HG02610 (cell line): ENCODE measurements at regions not wholly inside any gene's neighbourhood (a gene's known extent, or its start where the extent isn't known, plus 50 kb on each side); places are given as distances from the start of the nearest gene placed in this dataset.
A peak's percentile ranks its signal among the peaks of the same experiment; 100 is the strongest.

ENCODE experiments used
- ATAC-seq: cut with Tn5 transposase; IDR thresholded peaks from one replicate; pipeline ENCODE4 v1.9.1; 2021; ENCODE audit warnings: mild to moderate bottlenecking, moderate library complexity; ENCODE audit not compliant: unreplicated experiment

DNA sequence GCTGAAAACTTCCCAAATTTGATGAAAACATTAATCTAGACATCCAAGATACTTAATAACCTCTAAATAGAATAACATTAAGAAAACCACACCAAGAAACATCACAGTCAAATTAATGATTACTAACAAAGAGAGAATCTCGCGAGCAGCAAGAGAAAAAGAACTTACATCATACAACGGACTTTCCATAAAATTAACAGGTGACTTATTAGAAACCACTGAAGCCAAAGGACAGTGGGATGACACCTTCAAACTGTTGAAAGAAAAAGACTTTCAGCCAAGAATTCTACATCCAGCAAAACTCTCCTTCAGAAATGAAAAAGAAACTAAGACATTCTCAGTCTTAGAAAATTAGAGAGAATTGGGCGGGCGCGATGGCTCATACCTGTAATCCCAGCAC is 232.0 kb downstream of the SNCA start:
- ATAC-seq = no peak

DNA sequence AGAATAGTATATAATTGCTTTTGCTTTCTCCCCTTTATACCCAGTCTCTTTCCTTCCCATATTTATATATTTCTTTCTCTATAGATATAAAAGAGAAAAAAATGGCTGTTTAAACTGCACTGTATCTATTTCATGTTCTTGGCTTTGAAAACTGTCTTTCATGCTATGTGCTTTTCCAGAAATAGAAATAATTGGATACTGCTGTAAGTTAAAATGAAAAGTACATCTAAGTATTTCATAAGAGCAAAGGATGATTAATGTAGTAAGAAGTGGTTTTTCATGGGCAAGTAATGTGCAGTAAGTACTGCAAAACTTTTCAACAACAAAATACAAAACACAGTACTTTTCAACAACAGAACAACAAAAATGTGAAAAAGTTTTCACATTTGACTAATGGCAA is 237.9 kb downstream of the SNCA start:
- ATAC-seq = no peak

DNA sequence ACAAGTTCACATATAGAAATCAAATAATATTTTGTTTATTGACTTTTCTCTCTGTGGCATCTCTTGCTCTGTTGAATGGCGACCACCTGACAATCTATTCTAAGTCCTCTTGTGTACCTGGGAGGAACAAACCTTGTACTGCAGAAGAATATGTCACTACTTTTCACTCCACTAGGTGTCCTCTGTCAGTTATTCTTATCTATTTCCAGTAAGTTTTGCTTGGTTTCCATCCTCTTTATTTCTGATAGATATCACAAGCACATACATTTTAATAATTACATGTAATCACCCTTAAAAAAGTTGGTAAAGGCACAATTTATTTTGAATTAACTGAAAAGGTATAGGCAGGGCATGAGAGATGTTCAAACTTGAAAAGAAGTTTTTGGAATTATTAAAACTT is 238.4 kb downstream of the SNCA start:
- ATAC-seq = no peak

DNA sequence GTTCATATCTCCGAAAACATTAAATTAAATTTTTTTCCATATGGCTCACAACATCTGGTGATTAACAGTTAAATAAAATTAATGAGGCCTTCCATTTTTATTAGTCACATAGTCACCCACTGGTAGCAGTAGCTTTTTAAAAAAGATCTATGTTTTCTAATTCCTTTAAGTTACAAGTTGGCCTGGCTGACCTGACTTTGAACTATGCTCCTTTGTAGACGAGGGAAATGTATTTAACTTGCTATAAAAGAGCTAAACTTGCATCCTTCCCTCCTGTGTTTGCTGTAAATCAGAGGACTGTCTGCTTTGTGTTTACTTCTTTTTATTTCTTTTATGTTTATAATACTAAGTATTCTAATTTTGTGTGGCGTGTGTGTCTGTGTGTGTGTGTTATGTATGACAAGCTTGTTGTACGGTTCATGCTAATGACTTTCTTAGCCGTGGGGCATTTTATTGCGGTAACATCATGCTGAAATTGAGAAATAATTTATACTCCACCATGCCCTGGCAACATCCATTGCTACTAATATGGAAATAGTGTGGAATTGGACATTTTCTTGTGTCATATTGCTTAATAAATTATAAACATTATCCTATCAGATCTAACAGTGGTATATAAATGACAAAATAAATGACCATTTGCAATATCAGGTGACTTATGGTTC is 241.7 kb downstream of the SNCA start:
- no peak for ATAC-seq

DNA sequence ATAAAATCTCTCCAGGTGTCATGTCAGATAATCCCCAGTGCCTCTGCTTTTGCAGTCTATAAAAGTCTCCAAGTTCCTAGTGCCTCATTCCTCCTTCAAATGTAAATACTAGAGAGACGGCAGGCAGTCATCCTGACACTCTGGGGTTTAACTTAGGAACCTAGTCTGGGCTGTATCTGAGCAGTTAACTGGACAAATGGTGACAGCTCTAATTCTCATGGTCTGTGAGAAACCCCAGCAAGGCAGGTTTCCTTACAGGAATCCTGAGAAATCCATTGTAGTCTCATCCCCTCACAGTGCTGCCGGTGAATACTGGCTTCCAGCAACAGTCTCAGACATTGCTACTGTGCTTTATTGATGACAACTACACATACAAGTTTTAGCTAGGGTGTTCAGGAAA is 246.8 kb downstream of the SNCA start:
- no peak for ATAC-seq

DNA sequence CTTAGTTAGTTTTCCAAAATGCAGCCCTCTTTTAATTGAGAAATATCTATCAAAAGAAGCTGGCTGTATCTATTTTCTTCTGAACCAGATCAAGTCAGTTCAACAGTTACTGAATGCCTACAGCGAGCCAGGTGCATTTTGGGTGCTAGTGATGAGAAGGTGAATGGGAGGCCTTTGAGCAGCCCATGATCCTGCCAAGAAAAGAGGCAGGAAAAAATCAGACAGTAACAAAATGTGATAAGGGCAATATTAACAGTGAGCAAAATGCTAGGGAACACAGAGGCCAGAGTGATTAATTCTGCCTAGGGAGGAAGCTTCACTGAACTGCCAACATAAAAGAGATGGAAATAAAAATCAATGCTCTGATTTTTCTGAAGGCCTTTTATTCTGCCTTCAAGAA is 248.5 kb downstream of the SNCA start:
- no peak for ATAC-seq

DNA sequence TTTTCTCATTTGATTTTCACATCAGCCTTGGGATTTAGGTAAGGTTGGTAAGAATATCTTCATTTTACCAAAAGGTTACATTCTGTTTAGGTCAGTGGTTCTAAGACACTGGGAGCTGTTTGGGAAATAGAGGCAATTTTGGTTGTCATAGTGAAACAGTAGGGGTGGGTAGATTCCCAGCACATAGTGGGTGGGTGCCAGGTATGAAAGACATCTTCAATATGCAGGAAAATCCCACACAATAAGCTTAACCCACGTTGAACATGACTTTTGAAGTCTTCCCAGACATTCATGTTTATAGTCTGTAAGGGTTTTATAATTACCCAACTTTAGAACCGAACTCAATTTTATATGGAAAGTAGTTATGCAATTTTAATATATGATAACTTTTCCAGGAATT is 249.6 kb downstream of the SNCA start:
- no peak for ATAC-seq

DNA sequence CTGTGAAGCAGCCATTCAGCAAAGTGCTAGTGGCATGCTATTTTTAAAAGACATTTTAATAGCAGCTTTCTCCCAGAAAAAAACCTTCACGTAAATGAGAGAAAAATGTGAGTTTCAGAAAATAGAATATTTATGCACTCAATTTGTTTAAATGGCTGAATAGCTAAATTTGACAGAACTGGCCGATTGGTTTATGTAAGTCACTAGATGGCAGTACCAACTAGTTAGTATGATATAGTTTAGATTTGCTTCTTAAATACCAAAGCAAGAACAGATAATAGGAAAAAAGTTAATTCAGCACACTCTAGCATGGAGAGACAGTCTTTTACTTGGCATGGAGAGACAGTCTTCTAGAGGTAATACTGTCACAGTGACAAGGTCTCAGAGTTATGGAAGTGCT is 250.1 kb downstream of the SNCA start:
- ATAC-seq = no peak

DNA sequence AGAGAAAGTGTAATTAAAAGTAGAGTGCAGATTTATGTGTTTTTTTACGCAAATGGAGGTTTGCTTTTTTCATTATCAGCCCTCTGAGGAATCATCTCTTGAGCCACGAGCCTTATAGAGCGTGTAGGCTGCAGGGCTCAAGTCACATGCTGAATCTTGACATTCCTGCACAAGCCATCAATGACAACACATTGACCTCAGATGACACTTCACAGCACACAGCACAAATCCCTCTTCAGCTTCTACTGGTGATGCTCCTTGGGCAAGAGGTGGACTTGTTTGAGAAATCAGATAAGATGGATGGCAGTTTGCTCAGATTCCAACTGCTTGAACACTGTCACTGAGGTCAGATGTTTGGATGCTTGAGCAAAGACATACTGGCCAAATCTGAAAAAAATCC is 250.6 kb downstream of the SNCA start:
- no peak for ATAC-seq

DNA sequence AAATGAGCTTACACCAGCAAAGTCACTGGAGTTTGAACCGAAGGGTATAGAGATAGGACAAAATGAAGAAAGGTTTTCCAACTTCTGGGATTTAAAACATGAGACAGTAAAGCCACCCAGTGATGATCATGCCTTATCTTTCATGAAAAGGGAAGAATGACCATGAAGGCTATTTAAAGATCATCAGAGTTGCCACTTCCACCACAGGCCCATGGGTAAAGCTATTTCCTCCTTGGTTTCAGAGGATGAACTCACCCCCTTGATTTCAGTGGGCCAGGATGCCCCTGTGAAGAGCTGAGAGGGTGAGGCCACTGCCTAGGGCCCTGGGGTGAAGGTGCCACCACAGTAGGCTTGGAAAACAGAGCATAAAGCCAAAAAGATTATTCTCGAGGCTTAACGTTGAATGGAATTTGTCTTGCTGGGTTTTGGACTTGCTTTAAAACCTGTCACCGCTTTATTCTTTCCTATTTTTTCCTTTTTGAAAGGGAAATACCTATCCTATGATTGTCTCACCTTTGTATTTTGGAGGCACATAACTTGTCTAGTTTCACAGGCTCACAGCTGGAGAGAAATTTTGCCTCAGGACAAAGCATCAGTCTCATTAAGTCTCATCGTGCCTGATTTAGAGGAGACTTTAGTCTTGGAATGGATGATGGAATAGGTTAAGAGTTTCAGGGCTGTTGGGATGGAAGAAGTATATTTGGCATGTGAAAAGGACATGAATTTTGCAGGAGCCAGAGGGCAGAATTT is 254.0 kb downstream of the SNCA start:
- no peak for ATAC-seq

DNA sequence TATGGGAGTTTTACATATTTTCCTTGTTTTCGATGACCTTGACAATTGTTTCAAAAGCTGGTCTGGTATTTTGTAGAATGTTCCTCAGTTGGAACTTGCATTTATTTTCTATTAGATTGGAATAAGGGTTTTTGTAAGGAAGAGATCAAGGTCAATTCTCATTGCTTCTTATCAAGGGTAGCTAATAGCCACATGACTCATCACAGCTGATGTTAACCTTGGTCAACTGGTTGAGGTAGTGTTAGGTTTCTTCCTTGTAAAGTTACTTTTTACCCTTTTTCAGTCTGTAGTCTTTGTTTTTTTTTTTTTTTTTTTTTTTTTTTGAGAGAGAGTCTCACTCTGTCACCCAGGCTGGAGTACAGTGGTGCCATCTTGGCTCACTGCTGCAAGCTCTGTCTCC is 257.2 kb downstream of the SNCA start:
- ATAC-seq = no peak

DNA sequence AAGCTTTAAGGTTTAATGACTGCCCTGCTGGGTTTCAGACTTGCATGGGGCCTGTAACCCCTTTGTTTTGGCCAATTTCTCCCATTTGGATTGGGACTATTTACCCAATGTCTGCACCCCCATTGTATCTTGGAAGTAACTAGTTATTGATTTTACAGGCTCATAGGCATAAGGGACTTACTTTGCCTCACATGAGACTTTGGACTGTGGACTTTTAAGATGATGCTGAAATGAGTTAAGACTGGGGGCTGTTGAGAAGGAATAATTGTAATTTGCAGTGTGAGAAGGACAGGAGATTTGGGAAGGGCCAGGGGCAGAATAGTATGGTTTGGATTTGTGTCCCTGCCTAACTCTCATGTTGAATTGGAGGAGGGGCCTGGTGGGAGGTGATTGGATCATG is 260.7 kb downstream of the SNCA start:
- no peak for ATAC-seq

DNA sequence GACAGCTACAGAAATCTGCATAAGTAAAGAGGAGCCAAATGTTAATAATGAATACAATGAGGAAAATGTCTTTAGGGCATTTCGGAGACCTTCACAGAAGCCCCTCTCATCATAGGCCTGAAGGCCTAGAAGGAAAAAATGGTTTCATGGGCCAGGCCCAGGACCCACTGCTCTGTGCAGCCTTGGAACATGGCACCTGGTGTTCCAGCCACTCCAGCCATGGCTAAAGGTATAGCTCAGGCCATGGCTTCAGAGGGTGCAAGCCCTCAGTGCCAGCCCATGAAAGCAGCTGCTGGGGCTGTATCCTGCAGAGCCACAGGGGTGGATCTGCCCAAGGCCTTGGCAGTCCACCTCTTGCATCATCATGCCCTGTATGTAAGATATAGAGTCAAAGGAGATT is 261.1 kb downstream of the SNCA start:
- ATAC-seq = no peak

DNA sequence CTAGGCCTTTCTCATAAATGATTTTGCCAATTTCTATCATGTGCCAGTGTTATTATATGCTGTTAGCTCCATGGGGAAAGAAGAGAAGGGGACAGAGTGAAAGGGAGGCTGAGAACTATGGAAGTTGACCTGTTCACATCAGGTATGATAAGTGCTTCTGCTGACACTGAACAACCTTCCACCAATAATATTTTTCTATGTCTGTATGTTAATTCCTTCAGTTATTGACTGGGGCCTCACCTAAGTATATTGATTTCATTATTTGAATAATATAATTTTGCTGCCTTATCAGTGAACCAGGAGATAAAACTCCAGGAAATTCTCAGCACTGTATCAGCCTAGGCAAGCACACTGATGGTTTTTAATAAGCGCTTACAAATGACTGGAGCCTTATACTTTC is 262.8 kb downstream of the SNCA start:
- ATAC-seq = no peak

DNA sequence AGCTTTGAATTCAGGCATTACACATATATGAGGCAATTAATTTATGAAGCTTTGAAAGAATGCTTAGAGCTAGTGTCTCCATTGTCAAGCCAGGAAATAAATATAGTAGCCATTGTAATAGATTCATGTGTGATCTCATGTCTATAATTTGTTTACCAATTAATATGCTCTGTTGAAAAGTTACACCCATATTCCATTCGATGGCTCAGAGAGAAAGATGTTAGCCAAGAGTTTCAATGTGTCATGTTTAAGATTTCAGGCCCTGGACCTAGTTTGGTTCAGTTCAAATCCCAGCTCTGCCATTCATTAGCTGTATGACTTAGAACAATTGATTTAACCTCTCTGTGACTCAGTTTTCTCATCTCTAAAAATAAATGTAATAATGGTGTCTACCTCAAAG is 263.3 kb downstream of the SNCA start:
- no peak for ATAC-seq

DNA sequence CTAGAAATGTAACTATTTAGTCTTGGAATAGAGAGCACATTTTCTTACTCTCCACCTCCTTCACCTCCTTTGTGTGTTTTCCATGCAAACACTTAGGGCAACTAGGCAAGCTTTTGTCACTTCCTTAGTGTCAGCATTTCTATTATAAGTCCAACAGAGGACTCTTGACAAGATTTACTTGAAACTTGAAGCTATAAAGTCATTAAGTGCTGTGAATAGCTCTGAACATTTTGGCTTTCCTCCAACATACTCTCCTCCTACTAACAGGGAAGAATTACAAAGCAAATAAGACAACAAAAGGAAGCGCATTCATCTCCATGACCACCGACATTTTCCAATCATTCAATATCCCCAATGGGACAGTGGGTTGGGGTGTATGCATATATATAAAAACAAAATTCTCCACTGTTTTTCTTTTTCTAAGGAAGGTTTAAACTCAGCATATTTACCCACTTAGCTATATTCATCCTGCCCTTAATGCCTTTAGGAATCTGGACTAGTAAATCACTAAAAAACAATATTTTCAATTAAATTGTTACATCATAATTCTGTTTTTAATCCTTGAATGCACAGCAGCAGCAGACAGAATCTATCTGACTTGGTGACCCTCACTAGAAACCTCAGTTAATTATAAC is 264.6 kb downstream of the SNCA start:
- ATAC-seq = no peak

DNA sequence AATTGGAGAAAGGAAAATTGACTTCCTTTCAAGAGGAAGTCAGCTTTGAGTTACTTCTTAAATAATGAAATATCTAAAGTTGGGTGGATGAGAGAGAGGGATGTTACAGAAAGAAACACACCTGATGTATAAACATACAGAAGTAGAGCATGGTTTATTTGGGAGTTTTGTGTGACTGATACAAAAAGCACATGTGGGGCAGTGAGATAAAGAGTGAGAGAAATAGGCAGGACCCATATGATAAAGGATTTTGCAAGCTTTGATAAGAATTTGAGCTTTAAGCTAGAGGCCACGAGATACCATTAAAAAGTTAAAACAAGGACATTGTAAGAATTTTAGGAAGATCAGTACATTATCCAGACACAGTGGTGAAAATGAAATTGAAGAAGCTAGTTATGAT is 263.3 kb upstream of the GPRIN3 start:
- ATAC-seq = no peak

DNA sequence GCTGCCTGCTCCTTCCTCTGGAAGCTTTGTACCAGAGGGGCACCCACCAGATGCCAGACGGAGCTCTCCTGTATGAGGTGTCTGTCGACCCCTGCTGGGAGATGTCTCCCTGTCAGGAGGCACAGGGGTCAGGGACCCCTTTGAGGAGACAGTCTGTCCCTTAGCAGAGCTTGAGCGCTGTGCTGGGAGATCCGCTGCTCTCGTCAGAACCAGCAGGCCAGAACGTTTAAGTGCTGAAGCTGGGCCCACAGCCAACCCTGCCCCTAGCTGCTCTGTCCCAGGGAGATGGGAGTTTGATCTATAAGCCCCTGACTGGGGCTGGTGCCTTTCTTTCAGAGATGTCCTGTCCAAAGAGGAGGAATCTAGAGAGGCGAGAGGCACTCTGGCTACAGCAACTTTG is 260.3 kb upstream of the GPRIN3 start:
- no peak for ATAC-seq

DNA sequence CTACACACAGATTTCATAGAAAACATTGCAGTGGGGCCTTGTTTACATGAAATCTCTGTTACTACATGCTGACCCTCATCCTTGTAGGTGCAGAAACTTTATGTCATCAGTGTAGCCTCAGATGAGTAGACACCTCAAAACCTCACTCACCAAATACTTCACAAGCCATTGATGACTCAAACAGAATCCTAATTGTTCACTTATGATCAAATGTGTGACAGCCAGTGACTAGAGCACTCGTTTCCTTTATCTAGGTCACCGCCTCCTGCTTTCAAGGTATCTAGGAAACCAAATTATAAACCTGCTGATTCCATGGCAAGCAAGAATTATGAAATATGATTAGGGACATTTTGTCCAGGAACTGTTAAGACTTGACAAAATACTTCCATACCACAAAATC is 255.8 kb upstream of the GPRIN3 start:
- ATAC-seq = peak; percentile 74

DNA sequence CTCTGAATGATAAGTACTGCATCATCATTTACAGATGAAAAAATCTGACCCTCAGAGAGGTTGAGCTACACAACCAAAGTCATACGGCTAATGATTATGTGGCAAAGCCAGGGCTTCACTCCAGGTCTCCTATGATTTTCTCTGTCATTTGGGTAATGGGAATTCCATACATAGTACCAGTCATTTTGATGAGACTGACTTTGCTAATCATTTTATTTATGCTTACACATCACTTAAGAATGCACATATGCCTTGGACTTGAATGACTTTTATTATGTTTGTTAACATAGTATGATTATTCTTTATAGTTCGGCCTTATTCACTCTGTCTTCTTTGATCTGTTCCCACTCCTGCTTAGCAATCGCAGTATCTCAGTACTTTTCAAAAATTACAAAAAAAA is 255.1 kb upstream of the GPRIN3 start:
- no peak for ATAC-seq

DNA sequence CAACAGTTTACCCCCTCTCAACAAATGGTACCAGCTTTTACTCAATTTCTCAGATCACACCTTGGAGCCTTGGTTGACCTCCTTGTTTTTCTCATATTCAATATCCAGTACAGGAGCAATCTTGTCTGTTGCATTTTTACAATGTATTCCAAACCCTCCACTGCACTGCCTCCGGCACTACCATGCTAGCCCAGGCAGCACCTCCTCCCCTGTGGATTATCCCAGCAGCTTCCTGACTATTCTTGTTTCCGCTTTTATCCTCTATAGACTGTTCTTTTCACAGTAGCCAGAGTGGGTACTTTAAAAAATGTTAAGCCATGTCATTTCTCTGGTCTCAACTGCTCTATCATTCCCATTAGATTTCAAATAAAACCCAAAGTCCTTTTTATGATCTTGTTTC is 253.4 kb upstream of the GPRIN3 start:
- ATAC-seq = no peak

DNA sequence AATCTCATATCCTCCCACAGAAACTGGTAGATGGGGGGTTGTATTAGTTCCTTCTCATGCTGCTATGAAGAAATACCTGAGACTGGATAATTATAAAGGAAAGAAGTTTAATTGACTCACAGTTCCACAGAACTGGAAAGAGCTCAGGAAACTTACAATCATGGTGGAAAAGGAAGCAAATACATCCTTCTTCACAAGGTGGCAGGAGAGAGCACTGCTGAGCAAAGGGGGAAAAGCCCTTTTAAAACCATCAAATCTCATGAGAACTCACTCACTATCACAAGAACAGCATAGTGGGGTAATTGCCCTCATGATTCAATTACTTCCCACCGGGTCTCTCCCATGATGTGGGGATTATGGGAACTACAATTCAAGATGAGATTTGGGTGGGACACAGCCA is 250.5 kb upstream of the GPRIN3 start:
- ATAC-seq = no peak
